Esophagus muscularis mucosa (tissue), 4 donors: ENCODE measurements at regions not wholly inside any gene's neighbourhood (a gene's known extent, or its start where the extent isn't known, plus 50 kb on each side); places are given as distances from the start of the nearest gene placed in this dataset.

ENCODE experiments used
- DNase-seq: peaks from one replicate; pipeline ENCODE4 v3.0.0-alpha.2; 2017; ENCODE audit errors: extremely low spot score
- H3K27ac ChIP-seq, 4 donors: fragments of 200-600 bp; sonication (generic); replicated peaks in 1 of 4; 1 replicate in 3 of 4; 2 replicates in 1 of 4; pipeline ENCODE4 v1.5.1; 2016 to 2019; ENCODE audit warnings: mild to moderate bottlenecking in 1 of 4
- H3K27me3 ChIP-seq, 4 donors: fragments of 200-600 bp; sonication (generic); one replicate each; pipeline versions ENCODE4 v1.5.1 to v1.6.0; 2016 to 2019
- H3K36me3 ChIP-seq, 4 donors: fragments of 200-600 bp; sonication (generic); one replicate each; pipeline ENCODE4 v1.5.1; 2016 to 2019
- H3K4me1 ChIP-seq, 4 donors: fragments of 200-600 bp; sonication (generic); one replicate each; pipeline ENCODE4 v1.5.1; 2016 to 2019
- H3K4me3 ChIP-seq, 4 donors: fragments of 200-600 bp; sonication (generic); 1 replicate in 2 of 4; 2 replicates in 2 of 4; pipeline ENCODE4 v1.5.1; 2016 to 2019; ENCODE audit warnings: mild to moderate bottlenecking in 4 of 4, moderate library complexity in 1 of 4
- H3K9me3 ChIP-seq, 4 donors: fragments of 200-600 bp; sonication (generic); 1 replicate in 3 of 4; 2 replicates in 1 of 4; pipeline ENCODE4 v1.5.1; 2016 to 2019
- EP300 ChIP-seq: sonication (generic); formaldehyde crosslinking; IDR thresholded peaks from one replicate; pipeline ENCODE4 v1.6.1; 2017; ENCODE audit warnings: antibody characterized with exemption
- POLR2A ChIP-seq: fragments of 450-650 bp; IDR thresholded peaks from one replicate; pipeline ENCODE4 v1.6.1; 2017; ENCODE audit warnings: antibody characterized with exemption, moderate library complexity, mild to moderate bottlenecking, low read depth
- POLR2AphosphoS5 ChIP-seq, 2 donors: sonication (generic); formaldehyde crosslinking; IDR thresholded peaks; one replicate each; pipeline ENCODE4 v1.6.1; 2017; ENCODE audit warnings: antibody characterized with exemption in 2 of 2
- WGBS: methylation state at CpG from one replicate; pipeline ENCODE4 v1.1.5; 2018; 5-methylcytosine and 5-hydroxymethylcytosine counted together
- intact Hi-C: fragments of 100-400 bp; cut with DNase I; formaldehyde crosslinking; loops from one replicate; pipeline ENCODE4 v1.15.1; 2023
- TF ChIP-seq, protein P1 (sequence below), 3 experiments: fragments of 200-600 bp in 2 of 3; fragments of 450-650 bp in 1 of 3; sonication (generic) in 2 of 3; IDR thresholded peaks; one replicate each; pipeline ENCODE4 v1.5.1; 2017 to 2019; ENCODE audit warnings: antibody characterized with exemption in 3 of 3, mild to moderate bottlenecking in 2 of 3, moderate library complexity in 1 of 3

GRCh38 chr13:90105849-90106496 is 1241.5 kb upstream of the MIR17HG start:
- Histone ChIP-seq H3K27ac (no peak overlapping the region), H3K9me3 (no peaks in the 10 kb centered on the region), H3K36me3 (no peaks in the 10 kb centered on the region), H3K4me1 (no peaks in the 10 kb centered on the region), H3K4me3 (no peak overlapping the region), H3K27me3 (no peaks in the 10 kb centered on the region)
- TF ChIP-seq POLR2A (no peak), EP300 (no peak), POLR2AphosphoS5 (IDR thresholded peaks at IDR 0.05) (no peak)
- TF ChIP-seq, protein P1, sequence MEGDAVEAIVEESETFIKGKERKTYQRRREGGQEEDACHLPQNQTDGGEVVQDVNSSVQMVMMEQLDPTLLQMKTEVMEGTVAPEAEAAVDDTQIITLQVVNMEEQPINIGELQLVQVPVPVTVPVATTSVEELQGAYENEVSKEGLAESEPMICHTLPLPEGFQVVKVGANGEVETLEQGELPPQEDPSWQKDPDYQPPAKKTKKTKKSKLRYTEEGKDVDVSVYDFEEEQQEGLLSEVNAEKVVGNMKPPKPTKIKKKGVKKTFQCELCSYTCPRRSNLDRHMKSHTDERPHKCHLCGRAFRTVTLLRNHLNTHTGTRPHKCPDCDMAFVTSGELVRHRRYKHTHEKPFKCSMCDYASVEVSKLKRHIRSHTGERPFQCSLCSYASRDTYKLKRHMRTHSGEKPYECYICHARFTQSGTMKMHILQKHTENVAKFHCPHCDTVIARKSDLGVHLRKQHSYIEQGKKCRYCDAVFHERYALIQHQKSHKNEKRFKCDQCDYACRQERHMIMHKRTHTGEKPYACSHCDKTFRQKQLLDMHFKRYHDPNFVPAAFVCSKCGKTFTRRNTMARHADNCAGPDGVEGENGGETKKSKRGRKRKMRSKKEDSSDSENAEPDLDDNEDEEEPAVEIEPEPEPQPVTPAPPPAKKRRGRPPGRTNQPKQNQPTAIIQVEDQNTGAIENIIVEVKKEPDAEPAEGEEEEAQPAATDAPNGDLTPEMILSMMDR (IDR thresholded peaks at IDR 0.05): no peak
- WGBS: 42% methylated on average over 3 of the region's 3 CpGs
- no peak for DNase-seq
- intact Hi-C loops: no loop called here

GRCh38 chr13:90107661-90108060 is 1239.8 kb upstream of the MIR17HG start:
- Histone ChIP-seq H3K9me3 (no peaks in the 10 kb centered on the region), H3K27me3 (no peaks in the 10 kb centered on the region), H3K36me3 (no peaks in the 10 kb centered on the region), H3K4me3 (no peak overlapping the region), H3K4me1 (no peaks in the 10 kb centered on the region), H3K27ac (no peak overlapping the region)
- DNase-seq: no peak
- WGBS: 92% methylated on average over 2 of the region's 2 CpGs
- intact Hi-C loops: no loop called here
- TF ChIP-seq EP300 (no peak), POLR2AphosphoS5 (IDR thresholded peaks at IDR 0.05) (no peak), POLR2A (no peak)
- TF ChIP-seq, protein P1 (IDR thresholded peaks at IDR 0.05): no peak

DNA sequence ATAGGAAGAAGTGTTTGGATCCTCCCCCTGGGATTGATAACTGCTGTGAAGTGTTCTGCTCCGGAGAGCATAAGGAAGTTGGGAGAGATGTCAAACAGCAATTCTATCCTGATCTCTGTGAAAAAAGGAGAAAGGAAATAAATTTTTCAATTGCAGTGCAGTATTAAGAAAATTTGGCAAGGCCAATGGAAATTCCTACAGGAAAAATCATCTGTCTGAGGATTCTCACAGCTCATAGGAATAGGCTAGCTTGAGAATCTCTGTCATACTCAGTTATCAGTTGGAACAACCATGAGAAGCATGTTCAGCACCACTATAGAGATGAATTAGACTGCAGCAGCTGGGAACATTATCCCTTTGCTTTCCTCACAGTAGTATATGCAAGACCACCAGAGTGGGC is 1238.9 kb upstream of the MIR17HG start:
- no peaks in the 10 kb centered on the region for H3K27me3 ChIP-seq
- no peaks in the 10 kb centered on the region for H3K4me1 ChIP-seq
- no peak overlapping the region for H3K4me3 ChIP-seq
- no peak for DNase-seq
- H3K9me3 ChIP-seq: no peaks in the 10 kb centered on the region
- intact Hi-C loops: no loop called here
- no peak overlapping the region for H3K27ac ChIP-seq
- TF ChIP-seq POLR2AphosphoS5 (IDR thresholded peaks at IDR 0.05): no peak
- TF ChIP-seq, protein P1 (IDR thresholded peaks at IDR 0.05): no peak
- TF ChIP-seq POLR2A: no peak
- no peak for TF ChIP-seq EP300
- H3K36me3 ChIP-seq: no peaks in the 10 kb centered on the region
- WGBS: 50% methylated on average over 1 of the region's 1 CpG

DNA sequence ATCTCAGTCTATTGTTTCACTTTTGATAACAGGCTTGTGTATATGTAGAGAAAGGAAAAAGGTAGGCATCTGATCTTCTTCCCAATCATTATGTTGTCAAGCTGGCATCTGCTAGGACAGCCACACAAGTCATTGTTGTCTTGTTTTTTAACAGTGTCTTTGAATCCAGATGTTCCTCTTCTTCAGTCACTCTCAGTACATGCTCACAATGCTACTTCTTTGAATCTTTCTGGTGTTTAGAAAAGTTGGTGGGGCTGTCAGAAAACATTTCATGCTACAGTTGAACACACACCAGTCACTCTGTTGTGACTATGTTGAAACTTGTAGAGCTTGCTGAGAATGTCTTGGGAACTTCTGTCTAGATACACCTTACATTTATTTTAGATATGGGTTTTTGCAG is 1231.4 kb upstream of the MIR17HG start:
- no peak overlapping the region for H3K4me3 ChIP-seq
- no peaks in the 10 kb centered on the region for H3K4me1 ChIP-seq
- intact Hi-C loops: no loop called here
- H3K27ac ChIP-seq: no peak overlapping the region
- H3K27me3 ChIP-seq: no peaks in the 10 kb centered on the region
- no peaks in the 10 kb centered on the region for H3K36me3 ChIP-seq
- H3K9me3 ChIP-seq: no peaks in the 10 kb centered on the region
- DNase-seq: no peak
- TF ChIP-seq, protein P1 (IDR thresholded peaks at IDR 0.05): no peak
- TF ChIP-seq POLR2AphosphoS5 (IDR thresholded peaks at IDR 0.05) (no peak), POLR2A (no peak), EP300 (no peak)

DNA sequence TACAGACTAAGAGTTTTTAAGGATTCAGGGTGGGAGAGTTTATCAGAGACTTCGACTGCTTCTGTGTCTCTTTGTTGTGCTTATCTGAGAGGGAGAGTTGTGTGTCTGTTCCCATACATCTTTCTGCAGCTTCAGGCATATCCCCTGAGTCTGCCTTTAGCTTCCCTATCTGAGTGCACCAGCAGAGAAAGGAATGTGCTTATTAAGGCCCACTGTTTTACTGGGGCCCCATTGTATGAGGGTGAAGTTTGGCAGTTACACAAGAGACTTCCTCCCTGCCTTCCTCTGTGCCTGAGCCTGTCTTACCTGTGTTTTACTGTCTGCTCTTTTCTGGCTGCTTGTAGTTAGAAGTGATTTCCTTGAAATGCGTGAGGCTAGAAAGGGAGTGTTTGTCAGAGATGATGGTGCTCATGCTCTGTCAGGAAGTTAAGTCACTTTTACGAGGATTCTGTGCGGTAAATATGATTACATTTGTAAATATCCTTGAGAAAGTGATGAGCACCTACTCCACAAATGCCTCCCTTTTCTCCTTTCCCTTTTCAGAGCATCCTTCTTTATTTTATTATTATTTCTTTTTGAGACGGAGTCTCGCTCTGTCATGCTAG is 1228.9 kb upstream of the MIR17HG start:
- no peak overlapping the region for H3K27ac ChIP-seq
- H3K4me1 ChIP-seq: no peaks in the 10 kb centered on the region
- intact Hi-C loops: no loop called here
- TF ChIP-seq POLR2A: no peak
- 86% methylated on average over 6 of the region's 6 CpGs for WGBS
- no peaks in the 10 kb centered on the region for H3K27me3 ChIP-seq
- no peaks in the 10 kb centered on the region for H3K36me3 ChIP-seq
- no peak overlapping the region for H3K4me3 ChIP-seq
- no peak for DNase-seq
- no peaks in the 10 kb centered on the region for H3K9me3 ChIP-seq
